Trophoblast cell (in vitro differentiated cells and primary cell): ENCODE measurements at regions not wholly inside any gene's neighbourhood (a gene's known extent, or its start where the extent isn't known, plus 50 kb on each side); places are given as distances from the start of the nearest gene placed in this dataset.

Experiments used
- DNase-seq, 2 donors: peaks; one replicate each; pipeline ENCODE4 v3.0.0-alpha.2; 2016
- H2AFZ ChIP-seq: 2 replicates; pipeline ENCODE4 v1.6.1; 2013; ENCODE audit warnings: low read length, moderate library complexity, mild to moderate bottlenecking; ENCODE audit not compliant: insufficient read depth, poor library complexity
- H2AK5ac ChIP-seq: 2 replicates; pipeline ENCODE4 v1.6.1; 2013; ENCODE audit warnings: mild to moderate bottlenecking, low read length
- H2BK120ac ChIP-seq: 2 replicates; pipeline ENCODE4 v1.6.1; 2013; ENCODE audit warnings: low read length, mild to moderate bottlenecking, moderate library complexity; ENCODE audit not compliant: insufficient read depth, poor library complexity
- H2BK12ac ChIP-seq: 2 replicates; pipeline ENCODE4 v1.6.1; 2013; ENCODE audit warnings: mild to moderate bottlenecking, low read length, moderate library complexity
- H2BK5ac ChIP-seq: 2 replicates; pipeline ENCODE4 v1.6.1; 2013; ENCODE audit warnings: low read length, low read depth, moderate library complexity, mild to moderate bottlenecking; ENCODE audit not compliant: poor library complexity
- H3K14ac ChIP-seq: 2 replicates; pipeline ENCODE4 v1.6.1; 2013; ENCODE audit warnings: mild to moderate bottlenecking, low read length
- H3K18ac ChIP-seq: 2 replicates; pipeline ENCODE4 v1.6.1; 2013; ENCODE audit warnings: mild to moderate bottlenecking, low read length
- H3K23ac ChIP-seq: 2 replicates; pipeline ENCODE4 v1.6.1; 2013; ENCODE audit warnings: low read length
- H3K27ac ChIP-seq: 2 replicates; pipeline ENCODE4 v1.5.1; 2013; ENCODE audit warnings: low read depth, mild to moderate bottlenecking, inconsistent platforms, low read length, moderate library complexity
- H3K27me3 ChIP-seq: 2 replicates; pipeline ENCODE4 v1.6.1; 2013; ENCODE audit warnings: inconsistent platforms, mild to moderate bottlenecking, low read length, moderate library complexity; ENCODE audit not compliant: insufficient read depth
- H3K36me3 ChIP-seq, 2 experiments: 1 replicate in 1 of 2; 2 replicates in 1 of 2; pipeline ENCODE4 v1.6.1; 2013; ENCODE audit warnings: low read length in 2 of 2, mild to moderate bottlenecking in 2 of 2, moderate library complexity in 1 of 2; ENCODE audit not compliant: insufficient read depth in 2 of 2, control insufficient read depth in 1 of 2
- H3K4ac ChIP-seq: 2 replicates; pipeline ENCODE4 v1.6.1; 2013; ENCODE audit warnings: low read depth, mild to moderate bottlenecking, low read length, moderate library complexity
- H3K4me1 ChIP-seq, 2 experiments: 1 replicate in 1 of 2; 2 replicates in 1 of 2; pipeline ENCODE4 v1.6.1; 2013; ENCODE audit warnings: low read length in 2 of 2, mild to moderate bottlenecking in 2 of 2, moderate library complexity in 1 of 2; ENCODE audit not compliant: insufficient read depth in 2 of 2, control insufficient read depth in 1 of 2
- H3K4me2 ChIP-seq: 2 replicates; pipeline ENCODE4 v1.6.1; 2013; ENCODE audit warnings: inconsistent platforms, mild to moderate bottlenecking, low read length, moderate library complexity
- H3K4me3 ChIP-seq: 2 replicates; pipeline ENCODE4 v1.5.1; 2013; ENCODE audit warnings: mild to moderate bottlenecking, low read depth, low read length, inconsistent platforms
- H3K79me1 ChIP-seq: one replicate; pipeline ENCODE4 v1.6.1; 2013; ENCODE audit warnings: low read length
- H3K79me2 ChIP-seq: 2 replicates; pipeline ENCODE4 v1.6.1; 2013; ENCODE audit warnings: low read length, mild to moderate bottlenecking; ENCODE audit not compliant: control insufficient read depth, insufficient read depth, poor library complexity
- H3K9ac ChIP-seq: 2 replicates; pipeline ENCODE4 v1.6.1; 2013; ENCODE audit warnings: mild to moderate bottlenecking, low read length
- H3K9me3 ChIP-seq: 2 replicates; pipeline ENCODE4 v1.6.1; 2013; ENCODE audit warnings: low read depth, mild to moderate bottlenecking, control low read depth, inconsistent platforms, low read length; ENCODE audit not compliant: insufficient read depth
- H4K12ac ChIP-seq: 2 replicates; pipeline ENCODE4 v1.6.1; 2013; ENCODE audit warnings: low read depth, mild to moderate bottlenecking, low read length, moderate library complexity
- H4K8ac ChIP-seq: 2 replicates; pipeline ENCODE4 v1.6.1; 2013; ENCODE audit warnings: low read depth, mild to moderate bottlenecking, low read length, moderate library complexity
- H4K91ac ChIP-seq: one replicate; pipeline ENCODE4 v1.6.1; 2013; ENCODE audit warnings: low read depth, mild to moderate bottlenecking, low read length, moderate library complexity
- WGBS: extraction: QIAGEN DNeasy Blood & Tissue Kit; methylation state at CpG from one replicate; pipeline ENCODE4 v1.1.7; 2013; ENCODE audit warnings: missing lambda C conversion rate; ENCODE audit not compliant: insufficient read length, insufficient coverage; ENCODE audit errors: extremely low coverage; 5-methylcytosine and 5-hydroxymethylcytosine counted together

GRCh38 chr11:32005786-32006416 lies 85.0 kb upstream of the RCN1 start:
- no peak for DNase-seq
- Histone ChIP-seq H2AFZ (no peak overlapping the region), H2AK5ac (no peak overlapping the region), H4K12ac (no peak overlapping the region), H3K4me1 (no peaks in the 10 kb centered on the region), H4K8ac (no peak overlapping the region), H3K14ac (no peak overlapping the region), H2BK120ac (no peak overlapping the region), H3K36me3 (no peaks in the 10 kb centered on the region), H3K27me3 (no peaks in the 10 kb centered on the region), H3K18ac (no peak overlapping the region), H2BK5ac (no peak overlapping the region), H3K9me3 (no peaks in the 10 kb centered on the region), H3K9ac (no peak overlapping the region), H3K79me2 (no peaks in the 10 kb centered on the region), H2BK12ac (no peak overlapping the region), H3K23ac (no peak overlapping the region), H3K4me2 (no peak overlapping the region), H3K27ac (no peak overlapping the region), H4K91ac (no peak overlapping the region), H3K4ac (no peak overlapping the region), H3K4me3 (no peak overlapping the region), H3K79me1 (no peaks in the 10 kb centered on the region)
- no CpG with 5 or more reads among the region's 13 CpGs for WGBS

DNA sequence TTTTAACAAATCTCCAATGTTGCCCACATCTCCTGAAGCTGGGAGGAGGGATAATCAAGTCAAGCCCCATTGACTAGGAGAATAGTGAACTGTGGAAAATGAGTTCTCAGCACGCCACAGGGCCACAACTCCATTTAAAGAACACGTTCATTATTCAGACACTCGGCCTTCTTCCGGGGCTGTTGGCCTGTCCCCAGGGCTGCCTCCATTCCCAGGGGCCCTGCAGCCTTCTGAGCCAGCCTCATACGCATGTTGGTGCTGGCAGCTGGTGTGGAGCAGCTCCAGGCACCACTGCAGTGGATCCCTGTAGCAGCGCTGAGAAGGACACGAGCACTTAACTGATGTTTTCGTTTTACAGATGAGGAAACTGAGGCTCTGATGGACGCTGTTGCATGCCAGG lies 87.5 kb upstream of the RCN1 start:
- Histone ChIP-seq H2BK120ac (no peak overlapping the region), H3K18ac (no peak overlapping the region), H3K9ac (no peak overlapping the region), H3K9me3 (no peaks in the 10 kb centered on the region), H2AFZ (no peak overlapping the region), H3K4me3 (no peak overlapping the region), H2BK12ac (no peak overlapping the region), H3K79me1 (no peaks in the 10 kb centered on the region), H2BK5ac (no peak overlapping the region), H3K36me3 (no peaks in the 10 kb centered on the region), H2AK5ac (no peak overlapping the region), H3K4ac (no peak overlapping the region), H3K4me2 (no peak overlapping the region), H3K27ac (no peak overlapping the region), H4K8ac (no peak overlapping the region), H3K14ac (no peak overlapping the region), H3K27me3 (no peaks in the 10 kb centered on the region), H3K4me1 (no peaks in the 10 kb centered on the region), H3K79me2 (no peaks in the 10 kb centered on the region), H4K12ac (no peak overlapping the region), H3K23ac (no peak overlapping the region), H4K91ac (no peak overlapping the region)
- no peak for DNase-seq
- no CpG with 5 or more reads among the region's 9 CpGs for WGBS

DNA sequence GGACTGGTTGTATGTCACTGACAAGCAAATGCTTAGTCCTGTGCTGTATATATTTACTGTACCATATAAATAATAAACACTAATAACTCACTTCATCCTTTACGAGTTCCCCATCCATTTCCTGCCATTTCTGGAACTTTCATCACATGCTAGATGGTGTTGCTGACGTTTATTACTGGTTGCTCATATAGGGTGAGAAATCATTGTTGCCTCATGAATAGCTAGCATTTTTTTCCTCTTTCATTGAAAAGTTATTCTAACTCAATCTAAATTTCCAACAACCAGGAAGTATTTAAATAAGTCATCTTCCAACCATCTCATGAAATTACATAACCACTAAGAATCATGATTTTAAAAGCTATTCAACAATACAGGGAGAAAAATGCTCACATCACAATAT lies 88.6 kb upstream of the RCN1 start:
- Histone ChIP-seq H3K27me3 (no peaks in the 10 kb centered on the region), H2AFZ (no peak overlapping the region), H4K8ac (no peak overlapping the region), H2AK5ac (no peak overlapping the region), H3K79me1 (no peaks in the 10 kb centered on the region), H3K9me3 (no peaks in the 10 kb centered on the region), H2BK12ac (no peak overlapping the region), H3K27ac (no peak overlapping the region), H2BK120ac (no peak overlapping the region), H3K36me3 (no peaks in the 10 kb centered on the region), H3K79me2 (no peaks in the 10 kb centered on the region), H3K4me2 (no peak overlapping the region), H3K4me1 (no peaks in the 10 kb centered on the region), H2BK5ac (no peak overlapping the region), H3K18ac (no peak overlapping the region), H4K91ac (no peak overlapping the region), H3K9ac (no peak overlapping the region), H3K4me3 (no peak overlapping the region), H3K23ac (no peak overlapping the region), H4K12ac (no peak overlapping the region), H3K14ac (no peak overlapping the region), H3K4ac (no peak overlapping the region)
- no peak for DNase-seq
- WGBS: no CpG with 5 or more reads among the region's 2 CpGs

- no peak overlapping the region for H3K18ac ChIP-seq
- no peaks in the 10 kb centered on the region for H3K79me1 ChIP-seq
- H2AK5ac ChIP-seq: no peak overlapping the region
- H3K4ac ChIP-seq: no peak overlapping the region
- H3K23ac ChIP-seq: no peak overlapping the region
- H2BK5ac ChIP-seq: no peak overlapping the region
- H3K36me3 ChIP-seq: no peaks in the 10 kb centered on the region
- no peak overlapping the region for H4K8ac ChIP-seq
- H3K14ac ChIP-seq: no peak overlapping the region
- no peaks in the 10 kb centered on the region for H3K27me3 ChIP-seq
- H2BK120ac ChIP-seq: no peak overlapping the region
- no peak overlapping the region for H3K4me2 ChIP-seq
- H3K4me3 ChIP-seq: no peak overlapping the region
- H2BK12ac ChIP-seq: no peak overlapping the region
- H3K4me1 ChIP-seq: no peaks in the 10 kb centered on the region
- H4K91ac ChIP-seq: no peak overlapping the region
- DNase-seq: no peak
- H2AFZ ChIP-seq: no peak overlapping the region
- no peaks in the 10 kb centered on the region for H3K79me2 ChIP-seq
- H3K9ac ChIP-seq: no peak overlapping the region
- no CpG with 5 or more reads among the region's 2 CpGs for WGBS
- H3K9me3 ChIP-seq: no peaks in the 10 kb centered on the region
- no peak overlapping the region for H3K27ac ChIP-seq
- no peak overlapping the region for H4K12ac ChIP-seq
Observed at GRCh38 chr11:31997955-31998354, 92.9 kb upstream of the RCN1 start.
